Stomach smooth muscle (tissue), 2 donors: ENCODE measurements at regions not wholly inside any gene's neighbourhood (a gene's known extent, or its start where the extent isn't known, plus 50 kb on each side); places are given as distances from the start of the nearest gene placed in this dataset.

Experiments
- H3K27ac ChIP-seq: one replicate; pipeline ENCODE4 v1.7.0; 2013; ENCODE audit warnings: mild to moderate bottlenecking, low read length, inconsistent platforms
- H3K27me3 ChIP-seq, 2 donors: one replicate each; pipeline ENCODE4 v1.7.0; 2013; ENCODE audit warnings: low read length in 2 of 2; ENCODE audit not compliant: insufficient read depth in 2 of 2, control insufficient read depth in 1 of 2
- H3K36me3 ChIP-seq, 2 donors: one replicate each; pipeline ENCODE4 v1.7.0; 2013; ENCODE audit warnings: low read length in 2 of 2; ENCODE audit not compliant: control insufficient read depth in 2 of 2, insufficient read depth in 2 of 2
- H3K4me1 ChIP-seq: one replicate; pipeline ENCODE4 v1.7.0; 2013; ENCODE audit warnings: low read length; ENCODE audit not compliant: control insufficient read depth, insufficient read depth
- H3K4me3 ChIP-seq, 2 donors: one replicate each; pipeline ENCODE4 v1.7.0; 2013; ENCODE audit warnings: low read length in 2 of 2
- H3K9ac ChIP-seq, 2 donors: one replicate each; pipeline ENCODE4 v1.7.0; 2013; ENCODE audit warnings: low read length in 2 of 2, mild to moderate bottlenecking in 1 of 2
- H3K9me3 ChIP-seq, 2 donors: one replicate each; pipeline ENCODE4 v1.7.0; 2013; ENCODE audit warnings: low read length in 2 of 2; ENCODE audit not compliant: control insufficient read depth in 2 of 2
- donor health status: healthy.
- donor health status: Pancreatic carcinoma.

DNA sequence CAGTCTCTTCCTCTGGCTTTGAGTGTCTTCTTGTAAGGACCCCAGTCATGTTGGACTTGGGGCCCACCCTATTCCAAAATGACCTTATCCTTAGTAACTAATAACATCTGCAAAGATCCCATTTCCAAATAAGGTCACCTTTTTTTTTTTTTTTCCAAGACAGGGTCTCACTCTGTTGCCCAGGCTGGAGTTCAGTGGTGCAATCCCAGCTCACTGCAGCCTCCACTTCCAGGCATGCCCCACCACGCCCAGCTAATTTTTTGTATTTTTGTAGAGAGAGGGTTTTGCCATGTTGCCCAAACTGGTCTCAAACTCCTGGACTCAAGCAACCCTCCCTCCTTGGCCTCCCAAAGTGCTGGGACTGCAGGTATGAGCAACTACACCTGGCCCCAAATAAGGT, 118.8 kb upstream of the GSE1 start:
- no peaks in the 10 kb centered on the region for H3K27me3 ChIP-seq
- no peaks in the 10 kb centered on the region for H3K36me3 ChIP-seq
- no peak overlapping the region for H3K9ac ChIP-seq
- no peaks in the 10 kb centered on the region for H3K9me3 ChIP-seq
- peaks cover 22% of the 10 kb centered on the region for H3K4me1 ChIP-seq
- no peak overlapping the region for H3K27ac ChIP-seq
- no peak overlapping the region for H3K4me3 ChIP-seq

DNA sequence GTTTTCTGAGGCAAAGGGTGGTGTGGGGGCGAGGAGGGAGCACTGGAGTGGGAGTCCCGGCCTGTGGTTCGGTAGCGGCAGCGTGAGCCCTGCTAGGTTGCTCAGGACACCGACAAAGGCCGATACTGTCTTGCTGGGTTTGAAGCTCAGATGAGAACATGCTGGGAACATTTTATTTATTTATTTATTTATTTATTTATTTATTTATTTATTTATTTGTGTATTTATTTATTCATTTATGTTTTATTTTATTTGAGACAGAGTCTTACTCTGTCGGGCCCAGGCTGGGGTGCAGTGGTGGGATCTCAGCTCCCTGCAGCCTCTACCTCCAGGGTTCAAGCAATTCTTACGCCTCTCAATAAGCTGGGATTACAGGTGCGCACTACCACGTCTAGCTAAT, 117.9 kb upstream of the GSE1 start:
- Histone ChIP-seq H3K9ac (no peak overlapping the region), H3K9me3 (no peaks in the 10 kb centered on the region), H3K27ac (no peak overlapping the region), H3K36me3 (no peaks in the 10 kb centered on the region), H3K4me3 (no peak overlapping the region), H3K27me3 (no peaks in the 10 kb centered on the region), H3K4me1 (peaks cover 22% of the 10 kb centered on the region)

DNA sequence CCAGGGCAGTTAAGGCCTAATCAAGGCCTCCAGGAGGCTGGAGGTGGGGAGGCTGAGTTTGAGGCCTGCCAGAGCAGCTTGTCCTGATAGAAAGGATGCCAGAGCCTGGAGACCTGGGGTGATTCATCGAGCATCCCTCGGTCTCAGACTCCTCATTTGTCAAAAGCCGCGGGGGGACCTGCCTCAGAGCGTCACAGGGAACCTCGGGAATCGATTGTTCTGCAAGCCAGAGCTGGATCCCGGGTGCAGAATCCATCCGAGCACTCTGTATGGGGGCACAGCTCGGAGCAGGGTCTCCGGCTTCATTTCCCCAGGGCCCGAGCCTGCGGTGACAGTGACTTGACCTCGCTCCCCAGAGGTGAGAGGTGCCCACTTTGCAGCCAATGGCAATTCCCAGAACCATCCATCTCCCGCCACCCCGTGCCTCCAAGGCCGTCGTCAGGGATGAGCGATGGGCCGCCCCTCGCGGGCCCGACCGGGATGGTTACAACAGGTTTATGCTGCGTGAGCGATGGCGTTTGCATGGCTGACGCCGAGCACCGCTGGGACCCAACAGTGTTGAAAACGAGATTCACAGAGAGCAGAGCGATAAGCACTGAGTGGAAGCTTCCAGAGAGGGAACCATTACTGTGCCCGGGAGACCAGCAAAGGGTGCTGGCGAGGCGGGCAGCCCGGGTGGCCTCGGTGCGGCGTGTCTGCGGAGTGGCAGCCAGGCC, 117.1 kb upstream of the GSE1 start:
- Histone ChIP-seq H3K4me1 (peaks cover 22% of the 10 kb centered on the region), H3K27ac (no peak overlapping the region), H3K27me3 (no peaks in the 10 kb centered on the region), H3K36me3 (no peaks in the 10 kb centered on the region), H3K4me3 (no peak overlapping the region), H3K9ac (no peak overlapping the region), H3K9me3 (no peaks in the 10 kb centered on the region)

DNA sequence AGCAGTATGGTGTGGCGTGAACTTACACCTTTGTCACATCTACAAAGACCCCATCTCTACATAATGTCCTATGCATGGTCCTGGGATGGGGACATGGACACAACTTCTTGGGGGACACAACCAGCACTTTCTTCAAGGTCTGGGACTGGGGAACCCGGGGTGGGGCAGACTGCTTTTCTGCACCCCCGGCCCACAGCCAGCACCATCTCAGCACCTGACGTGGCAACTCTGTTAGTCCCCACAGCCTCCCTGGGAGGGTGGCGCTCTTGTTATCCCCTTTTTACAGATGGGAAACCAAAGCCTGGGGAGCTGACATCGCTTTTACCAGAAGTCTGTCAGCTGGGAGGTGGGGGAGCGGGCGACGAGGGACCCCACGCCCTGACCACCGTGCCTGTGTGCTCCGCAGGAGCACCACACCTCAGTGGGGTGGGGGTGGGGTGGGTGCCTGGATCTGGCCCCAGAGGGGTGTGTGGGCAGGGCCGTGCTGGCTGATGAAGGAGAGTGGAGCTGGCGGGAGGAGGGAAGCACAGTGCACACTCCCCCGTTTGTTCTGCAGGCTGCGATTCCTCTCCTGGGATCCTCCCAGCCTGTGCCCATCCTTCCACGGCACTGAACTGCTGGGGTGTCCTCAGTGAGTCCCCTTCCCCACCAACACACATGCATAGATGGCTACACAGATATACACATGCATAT, 115.4 kb upstream of the GSE1 start:
- Histone ChIP-seq H3K4me1 (peaks cover 4% of the 10 kb centered on the region), H3K36me3 (no peaks in the 10 kb centered on the region), H3K27ac (no peak overlapping the region), H3K27me3 (no peaks in the 10 kb centered on the region), H3K4me3 (no peak overlapping the region), H3K9ac (no peak overlapping the region), H3K9me3 (no peaks in the 10 kb centered on the region)

DNA sequence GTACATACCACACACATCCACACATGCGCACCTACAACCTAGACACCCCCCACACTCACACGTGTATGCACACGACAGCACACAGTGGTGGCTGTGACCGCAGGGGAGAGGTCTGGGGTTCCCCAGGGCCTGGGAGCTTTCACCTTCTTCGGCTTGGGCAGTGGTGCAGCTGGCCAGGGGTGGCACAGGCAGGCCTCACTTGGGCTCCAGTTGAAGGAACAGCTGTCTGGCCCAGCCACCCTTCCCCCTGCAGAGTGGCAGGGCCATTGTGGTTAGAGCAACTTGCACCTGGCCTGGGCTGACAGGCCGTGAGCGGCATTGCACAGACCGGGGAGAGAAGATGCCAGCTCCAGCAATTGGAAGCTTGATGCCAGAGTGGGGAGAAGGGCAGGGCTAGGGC, 114.5 kb upstream of the GSE1 start:
- Histone ChIP-seq H3K27me3 (no peaks in the 10 kb centered on the region), H3K4me1 (no peaks in the 10 kb centered on the region), H3K9me3 (no peaks in the 10 kb centered on the region), H3K4me3 (no peak overlapping the region), H3K36me3 (no peaks in the 10 kb centered on the region), H3K9ac (no peak overlapping the region), H3K27ac (no peak overlapping the region)

DNA sequence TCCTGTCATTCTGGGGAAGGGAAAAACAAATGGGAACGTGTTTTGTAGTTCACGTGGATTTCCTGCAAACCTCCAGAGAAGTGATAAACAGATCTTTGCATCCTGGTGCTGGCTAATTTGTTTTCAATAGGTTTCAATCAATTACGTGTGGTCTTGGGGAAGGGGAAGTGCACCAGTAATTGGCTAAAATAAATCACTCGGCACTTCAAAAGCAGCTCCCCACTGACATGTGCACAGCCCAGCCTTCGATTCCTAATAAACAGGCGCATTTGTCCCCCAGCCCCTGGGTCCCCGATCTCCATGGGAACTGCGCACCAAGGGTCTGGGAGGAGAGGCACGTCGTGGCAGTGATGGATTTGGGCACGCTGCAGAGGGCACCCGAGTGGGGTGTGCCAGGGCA, 112.9 kb upstream of the GSE1 start:
- H3K9ac ChIP-seq: no peak overlapping the region
- no peaks in the 10 kb centered on the region for H3K9me3 ChIP-seq
- no peaks in the 10 kb centered on the region for H3K27me3 ChIP-seq
- H3K4me3 ChIP-seq: no peak overlapping the region
- no peak overlapping the region for H3K27ac ChIP-seq
- no peaks in the 10 kb centered on the region for H3K36me3 ChIP-seq
- no peaks in the 10 kb centered on the region for H3K4me1 ChIP-seq

DNA sequence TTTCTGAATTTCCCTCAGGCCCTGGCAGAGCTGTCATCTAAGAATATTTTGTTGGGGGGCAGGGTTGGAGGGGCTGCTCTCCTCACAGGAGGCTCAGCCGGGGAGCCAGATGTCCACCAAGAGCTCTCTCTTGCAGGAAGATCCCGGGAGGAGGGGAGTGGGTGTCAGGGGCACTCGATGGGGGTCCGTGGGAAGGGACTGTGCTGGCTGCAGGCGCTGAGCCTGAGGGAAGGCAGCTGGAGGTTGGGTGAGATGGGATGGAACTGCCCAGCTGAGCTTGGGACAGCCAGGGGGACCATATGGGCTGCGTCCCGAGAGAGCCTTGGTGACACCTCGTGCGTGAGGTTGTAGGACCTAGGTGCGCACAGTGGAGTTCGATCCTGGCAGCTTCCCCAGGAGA, 111.2 kb upstream of the GSE1 start:
- no peaks in the 10 kb centered on the region for H3K27me3 ChIP-seq
- H3K27ac ChIP-seq: no peak overlapping the region
- no peaks in the 10 kb centered on the region for H3K4me1 ChIP-seq
- H3K9ac ChIP-seq: no peak overlapping the region
- no peak overlapping the region for H3K4me3 ChIP-seq
- H3K36me3 ChIP-seq: no peaks in the 10 kb centered on the region
- no peaks in the 10 kb centered on the region for H3K9me3 ChIP-seq

DNA sequence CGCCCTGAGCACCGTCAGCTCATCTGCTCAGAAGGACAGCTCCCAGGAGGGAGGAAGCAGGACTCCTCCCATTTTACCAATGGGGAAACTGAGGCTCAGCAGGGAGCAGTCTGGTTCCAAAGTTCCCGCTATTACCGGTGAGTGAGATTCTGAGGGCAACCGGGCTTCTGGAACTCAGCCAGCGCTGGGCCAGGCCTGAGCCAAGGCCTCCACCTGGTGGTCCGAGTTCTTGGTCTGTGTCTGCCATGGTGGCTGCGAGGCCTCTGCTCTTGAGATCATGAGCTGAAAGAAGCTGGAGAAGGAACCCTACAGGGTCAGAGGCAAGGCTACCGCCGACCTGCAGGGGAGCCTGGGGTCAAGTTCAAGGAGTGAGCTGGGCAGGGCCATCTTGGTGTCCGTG, 110.8 kb upstream of the GSE1 start:
- Histone ChIP-seq H3K4me3 (no peak overlapping the region), H3K36me3 (no peaks in the 10 kb centered on the region), H3K27ac (no peak overlapping the region), H3K27me3 (no peaks in the 10 kb centered on the region), H3K9ac (no peak overlapping the region), H3K9me3 (no peaks in the 10 kb centered on the region), H3K4me1 (no peaks in the 10 kb centered on the region)

DNA sequence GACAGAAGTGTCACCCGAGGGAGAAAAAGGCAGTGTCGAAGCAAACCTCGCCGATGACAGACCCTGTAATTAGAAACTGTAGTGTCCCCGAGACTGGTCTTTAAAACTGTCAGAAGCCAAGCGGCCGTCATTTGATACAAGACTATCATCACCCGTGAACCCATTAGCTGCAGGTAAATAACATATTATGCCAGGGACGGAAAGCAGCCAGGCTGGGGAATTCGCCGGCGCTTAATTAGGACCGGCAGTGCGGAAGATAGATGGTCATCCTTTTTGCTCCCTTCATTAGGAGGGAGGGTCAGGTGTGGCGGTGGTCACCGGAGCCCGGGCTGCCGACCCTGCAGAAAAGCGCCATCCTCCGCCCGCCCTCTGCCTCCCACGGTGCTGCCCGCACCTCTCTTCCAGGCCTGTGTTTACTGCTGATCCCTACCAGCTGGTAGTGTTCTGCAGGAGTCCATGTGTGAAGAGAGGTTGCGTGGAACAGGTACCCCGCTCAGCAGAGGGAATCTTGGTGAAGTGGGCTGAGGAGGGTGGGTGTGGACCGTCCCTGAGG, 109.4 kb upstream of the GSE1 start:
- Histone ChIP-seq H3K27me3 (no peaks in the 10 kb centered on the region), H3K4me3 (no peak overlapping the region), H3K4me1 (no peaks in the 10 kb centered on the region), H3K9me3 (no peaks in the 10 kb centered on the region), H3K36me3 (no peaks in the 10 kb centered on the region), H3K27ac (no peak overlapping the region), H3K9ac (no peak overlapping the region)

DNA sequence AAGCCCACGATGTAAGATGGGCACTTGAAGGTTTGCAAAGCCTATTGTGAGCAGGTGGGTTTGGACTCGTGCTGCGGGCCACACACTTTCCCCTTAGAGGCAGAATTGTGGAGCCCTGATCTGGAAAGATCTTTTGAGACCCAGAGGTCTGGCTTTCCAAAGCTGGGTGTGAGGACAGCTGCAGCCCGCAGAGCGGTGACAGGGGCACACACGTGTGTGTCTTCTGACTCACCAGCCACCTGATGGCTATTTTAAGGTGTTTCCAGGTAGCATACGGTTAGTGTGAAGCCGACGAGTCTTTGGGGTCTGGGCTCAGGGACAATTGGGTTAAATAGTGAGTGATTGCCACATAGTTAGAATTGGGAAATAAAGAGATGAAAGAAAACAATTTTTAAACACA, 108.9 kb upstream of the GSE1 start:
- Histone ChIP-seq H3K27ac (no peak overlapping the region), H3K4me1 (no peaks in the 10 kb centered on the region), H3K9ac (no peak overlapping the region), H3K36me3 (no peaks in the 10 kb centered on the region), H3K27me3 (no peaks in the 10 kb centered on the region), H3K9me3 (no peaks in the 10 kb centered on the region), H3K4me3 (no peak overlapping the region)
